IMR-90 (cell line): ENCODE measurements at regions not wholly inside any gene's neighbourhood (a gene's known extent, or its start where the extent isn't known, plus 50 kb on each side); places are given as distances from the start of the nearest gene placed in this dataset.

ENCODE experiments used
- ATAC-seq: fragments of 200-7000 bp; cut with Tn5 transposase; 2 replicates; pipeline ENCODE4 v1.9.1; 2020; ENCODE audit warnings: low read depth, mild to moderate bottlenecking, moderate library complexity
- BruUV-seq: library from RNA; stranded (reverse); fragments of 400-500 nt; replicated peaks from 2 replicates; lab custom pipeline; 2021; lab: Mats Ljungman, UMichigan
- CTCF ChIA-PET: fragments of 300-600 bp; formaldehyde crosslinking; extraction: SDS; loops from one replicate; lab custom pipeline; 2021; ENCODE audit warnings: antibody characterized with exemption; lab: Yijun Ruan, JAX
- POLR2A ChIA-PET: fragments of 300-600 bp; sonication (Branson Sonifier 250); formaldehyde crosslinking; loops from one replicate; lab custom pipeline; 2022; ENCODE audit warnings: antibody characterized with exemption; ENCODE audit not compliant: unreplicated experiment; lab: Charles Lee
- DNase-seq: peaks from one replicate; pipeline ENCODE4 v3.0.0; 2013
- H2AFZ ChIP-seq: replicated peaks from 2 replicates; pipeline ENCODE3; 2013; ENCODE audit warnings: low read length, mild to moderate bottlenecking; ENCODE audit not compliant: poor library complexity
- H2AK5ac ChIP-seq: 2 replicates; pipeline ENCODE4 v1.6.1; 2013; ENCODE audit warnings: low read depth, low read length, inconsistent platforms
- H2AK9ac ChIP-seq: replicated peaks from 2 replicates; pipeline ENCODE3; 2013; ENCODE audit warnings: mild to moderate bottlenecking, low read depth, low read length, moderate library complexity; ENCODE audit not compliant: poor library complexity
- H2BK120ac ChIP-seq: 2 replicates; pipeline ENCODE4 v1.6.1; 2013; ENCODE audit warnings: low read depth, low read length, inconsistent platforms
- H2BK15ac ChIP-seq: 3 replicates; pipeline ENCODE4 v1.6.1; 2013; ENCODE audit warnings: low read depth, low read length, inconsistent platforms
- H2BK20ac ChIP-seq: 2 replicates; pipeline ENCODE4 v1.6.1; 2013; ENCODE audit warnings: low read depth, mild to moderate bottlenecking, inconsistent platforms, low read length, moderate library complexity
- H2BK5ac ChIP-seq: 2 replicates; pipeline ENCODE4 v1.6.1; 2013; ENCODE audit warnings: mild to moderate bottlenecking, low read depth, low read length, inconsistent platforms; ENCODE audit not compliant: poor library complexity, severe bottlenecking
- H3K14ac ChIP-seq: replicated peaks from 2 replicates; pipeline ENCODE4 v1.6.1; 2013; ENCODE audit warnings: low read depth, low read length, inconsistent platforms
- H3K18ac ChIP-seq: 2 replicates; pipeline ENCODE4 v1.6.1; 2013; ENCODE audit warnings: low read depth, low read length, control low read depth
- H3K23ac ChIP-seq: 2 replicates; pipeline ENCODE4 v1.6.1; 2013; ENCODE audit warnings: low read depth, low read length, inconsistent platforms
- H3K27ac ChIP-seq: 2 replicates; pipeline ENCODE4 v1.5.1; 2013; ENCODE audit warnings: mild to moderate bottlenecking, control low read depth, low read length; ENCODE audit not compliant: insufficient read depth
- H3K27me3 ChIP-seq: 2 replicates; pipeline ENCODE4 v1.6.1; 2013; ENCODE audit warnings: low read length; ENCODE audit not compliant: control insufficient read depth, insufficient read depth
- H3K36me3 ChIP-seq: 2 replicates; pipeline ENCODE4 v1.6.1; 2013; ENCODE audit warnings: low read length, mixed read lengths; ENCODE audit not compliant: control insufficient read depth, insufficient read depth
- H3K4ac ChIP-seq: 2 replicates; pipeline ENCODE4 v1.6.1; 2013; ENCODE audit warnings: low read depth, low read length, inconsistent platforms
- H3K4me1 ChIP-seq: 2 replicates; pipeline ENCODE4 v1.6.1; 2013; ENCODE audit warnings: low read length, mixed read lengths; ENCODE audit not compliant: control insufficient read depth, insufficient read depth
- H3K4me2 ChIP-seq: 2 replicates; pipeline ENCODE4 v1.6.1; 2013; ENCODE audit warnings: low read depth, mild to moderate bottlenecking, control low read depth, low read length, moderate library complexity
- H3K4me3 ChIP-seq: 2 replicates; pipeline ENCODE4 v1.5.1; 2013; ENCODE audit warnings: low read depth, mild to moderate bottlenecking, control low read depth, low read length, moderate library complexity; ENCODE audit not compliant: insufficient read depth
- H3K56ac ChIP-seq: 2 replicates; pipeline ENCODE4 v1.6.1; 2013; ENCODE audit warnings: low read length, inconsistent platforms; ENCODE audit not compliant: insufficient read depth; ENCODE audit errors: extremely low read depth
- H3K79me1 ChIP-seq, 2 experiments: 2 replicates each; pipeline ENCODE4 v1.6.1; 2013; ENCODE audit warnings: low read length in 2 of 2, inconsistent platforms in 1 of 2, low read depth in 1 of 2
- H3K9ac ChIP-seq: 2 replicates; pipeline ENCODE4 v1.6.1; 2013; ENCODE audit warnings: low read depth, low read length, control low read depth
- H3K9me1 ChIP-seq: 2 replicates; pipeline ENCODE4 v1.6.1; 2013; ENCODE audit warnings: low read length, inconsistent platforms; ENCODE audit not compliant: insufficient read depth
- H3K9me3 ChIP-seq: 2 replicates; pipeline ENCODE4 v1.6.1; 2013; ENCODE audit warnings: low read length; ENCODE audit not compliant: control insufficient read depth, insufficient read depth
- H4K20me1 ChIP-seq: 2 replicates; pipeline ENCODE4 v1.6.1; 2013; ENCODE audit warnings: low read length, inconsistent platforms; ENCODE audit not compliant: insufficient read depth
- H4K5ac ChIP-seq: 2 replicates; pipeline ENCODE4 v1.6.1; 2013; ENCODE audit warnings: mild to moderate bottlenecking, low read depth, low read length, control low read depth
- H4K8ac ChIP-seq, 2 experiments: 2 replicates each; pipeline ENCODE4 v1.6.1; 2013; ENCODE audit warnings: low read depth in 2 of 2, low read length in 2 of 2, control low read depth in 1 of 2, inconsistent platforms in 1 of 2
- H4K91ac ChIP-seq: 2 replicates; pipeline ENCODE4 v1.6.1; 2013; ENCODE audit warnings: low read depth, low read length, inconsistent platforms; ENCODE audit not compliant: insufficient read depth
- CHD1 ChIP-seq: IDR thresholded peaks from 2 replicates; pipeline ENCODE4 v1.6.1; 2012; ENCODE audit warnings: low read depth, low read length, improper control_type of control experiment
- WGBS, 2 experiments: methylation state at CpG; one replicate each; pipeline versions ENCODE4 v1.1.5 to v1.1.7; 2013; ENCODE audit warnings: missing lambda C conversion rate in 2 of 2; ENCODE audit not compliant: insufficient read length in 1 of 2; ENCODE audit errors: extremely low coverage in 2 of 2; 5-methylcytosine and 5-hydroxymethylcytosine counted together
- dilution Hi-C: fragments of 300-500 bp; cut with HindIII; formaldehyde crosslinking; loops from one replicate; pipeline ENCODE4 v1.14.3; 2018; ENCODE audit warnings: low sequenced_read_pairs; ENCODE audit not compliant: unreplicated experiment
- in situ Hi-C: fragments of 300-500 bp; cut with MboI; formaldehyde crosslinking; loops from 3 replicates; pipeline ENCODE4 v1.14.3; 2019; ENCODE audit warnings: low sequenced_read_pairs, inconsistent platforms, mixed read lengths
- intact Hi-C: fragments of 100-400 bp; cut with micrococcal nuclease; formaldehyde crosslinking; loops from 2 replicates; pipeline ENCODE4 v1.10.0; 2022

DNA sequence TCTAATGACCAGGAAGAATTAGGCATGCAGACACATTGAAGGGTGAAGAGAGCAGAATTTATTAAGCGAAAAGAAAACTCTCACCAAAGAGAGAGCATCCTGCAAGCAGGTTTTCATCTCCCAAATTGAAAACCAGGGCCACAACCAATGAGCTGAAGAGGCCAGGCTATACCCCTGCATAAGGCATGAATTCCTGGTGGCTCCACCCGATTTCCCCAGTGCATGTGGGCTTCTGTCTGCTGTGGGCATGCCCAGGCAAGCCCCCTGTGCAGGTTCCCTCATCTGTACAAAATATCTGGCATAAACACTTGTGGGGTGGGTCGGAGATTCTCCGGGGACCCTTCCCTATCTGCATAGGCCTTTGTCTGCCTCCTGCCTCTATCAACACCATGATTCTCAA lies 621.6 kb upstream of the LRRTM1 start:
- no peak overlapping the region for H2AFZ ChIP-seq

More for the DNA sequence above, 621.6 kb upstream of the LRRTM1 start:
- no peaks in the 10 kb centered on the region for H3K27me3 ChIP-seq
- no peak overlapping the region for H3K9ac ChIP-seq
- WGBS, 2 experiments: no CpG with 5 or more reads among the region's 4 CpGs
- H4K5ac ChIP-seq: no peak overlapping the region
- H3K4me1 ChIP-seq: no peaks in the 10 kb centered on the region
- H3K4me3 ChIP-seq: no peak overlapping the region
- H3K4me2 ChIP-seq: no peak overlapping the region
- H3K9me3 ChIP-seq: peaks cover 12% of the 10 kb centered on the region
- no peaks in the 10 kb centered on the region for H3K9me1 ChIP-seq
- no peak overlapping the region for H4K91ac ChIP-seq
- H3K23ac ChIP-seq: no peak overlapping the region
- no peak overlapping the region for H3K14ac ChIP-seq
- H2BK5ac ChIP-seq: no peak overlapping the region
- H3K36me3 ChIP-seq: no peaks in the 10 kb centered on the region
- in situ Hi-C loops: no loop called here
- H2AK5ac ChIP-seq: no peak overlapping the region
- H2AK9ac ChIP-seq: no peak overlapping the region
- ChIA-PET CTCF (no interaction called here), POLR2A (no interaction called here)
- H2BK15ac ChIP-seq: no peak overlapping the region
- intact Hi-C loops: no loop called here
- H4K20me1 ChIP-seq: no peaks in the 10 kb centered on the region
- BruUV-seq: no TSS peak
- no peaks in the 10 kb centered on the region for H3K79me1 ChIP-seq
- no peak overlapping the region for H3K18ac ChIP-seq
- no peak overlapping the region for H3K4ac ChIP-seq
- no peak for TF ChIP-seq CHD1
- no peak overlapping the region for H3K56ac ChIP-seq
- no peak overlapping the region for H4K8ac ChIP-seq
- no peak for ATAC-seq
- H2BK20ac ChIP-seq: no peak overlapping the region
- no peak overlapping the region for H2BK120ac ChIP-seq
- DNase-seq: no peak
- H3K27ac ChIP-seq: no peak overlapping the region
- dilution Hi-C loops: no loop called here
